KMS-11 (cell line): ENCODE measurements at regions not wholly inside any gene's neighbourhood (a gene's known extent, or its start where the extent isn't known, plus 50 kb on each side); places are given as distances from the start of the nearest gene placed in this dataset.

Experiments
- H2AFZ ChIP-seq: fragments of 200-600 bp; sonication (generic); 2 replicates; pipeline ENCODE4 v1.6.1; 2016; ENCODE audit warnings: antibody characterized with exemption, mixed run types, low read depth
- H3K27ac ChIP-seq: fragments of 200-600 bp; sonication (generic); 2 replicates; pipeline ENCODE4 v1.6.1; 2016; ENCODE audit warnings: mild to moderate bottlenecking, mixed run types
- H3K27me3 ChIP-seq: fragments of 200-600 bp; sonication (generic); 2 replicates; pipeline ENCODE4 v1.6.1; 2017; ENCODE audit warnings: mild to moderate bottlenecking, low read depth, mixed run types, moderate library complexity; ENCODE audit not compliant: insufficient read depth
- H3K36me3 ChIP-seq: fragments of 200-600 bp; sonication (generic); 2 replicates; pipeline ENCODE4 v1.6.1; 2017; ENCODE audit warnings: mild to moderate bottlenecking, mixed run types; ENCODE audit not compliant: insufficient read depth
- H3K4me1 ChIP-seq: fragments of 200-600 bp; sonication (generic); 2 replicates; pipeline ENCODE4 v1.6.1; 2016; ENCODE audit warnings: mild to moderate bottlenecking, low read depth, mixed run types; ENCODE audit not compliant: poor library complexity, severe bottlenecking
- H3K4me2 ChIP-seq: fragments of 200-600 bp; sonication (generic); 2 replicates; pipeline ENCODE4 v1.7.0; 2016; ENCODE audit warnings: mild to moderate bottlenecking, mixed run types
- H3K4me3 ChIP-seq: fragments of 200-600 bp; sonication (generic); IDR thresholded peaks from 2 replicates; pipeline ENCODE4 v1.6.1; 2017; ENCODE audit warnings: low read depth, low read length, mixed read lengths; ENCODE audit not compliant: insufficient read depth
- H3K79me2 ChIP-seq: fragments of 200-600 bp; sonication (generic); 2 replicates; pipeline ENCODE4 v1.6.1; 2016; ENCODE audit warnings: low read depth, mixed run types; ENCODE audit not compliant: insufficient read depth
- H3K9ac ChIP-seq: fragments of 200-600 bp; sonication (generic); 2 replicates; pipeline ENCODE4 v1.6.1; 2016; ENCODE audit warnings: mild to moderate bottlenecking, mixed run types
- H4K20me1 ChIP-seq: fragments of 200-600 bp; sonication (generic); 2 replicates; pipeline ENCODE4 v1.6.1; 2016; ENCODE audit warnings: mild to moderate bottlenecking, mixed run types; ENCODE audit not compliant: insufficient read depth
- TF ChIP-seq, protein P1 (sequence below): fragments of 200-600 bp; sonication (generic); conservative IDR thresholded peaks from 2 replicates; pipeline ENCODE4 v1.6.1; 2017; ENCODE audit warnings: low read depth, mild to moderate bottlenecking, antibody characterized with exemption, low read length, moderate library complexity, mixed read lengths

GRCh38 chr17:72506773-72507172 lies 386.0 kb downstream of the SOX9 start:
- Histone ChIP-seq H3K36me3 (no peaks in the 10 kb centered on the region), H3K4me2 (no peak overlapping the region), H3K9ac (no peak overlapping the region), H3K27me3 (no peaks in the 10 kb centered on the region), H4K20me1 (no peaks in the 10 kb centered on the region), H3K79me2 (peaks cover 58% of the 10 kb centered on the region), H3K4me3 (no peak overlapping the region), H2AFZ (no peak overlapping the region), H3K27ac (no peak overlapping the region), H3K4me1 (peaks cover 27% of the 10 kb centered on the region)
- TF ChIP-seq, protein P1, sequence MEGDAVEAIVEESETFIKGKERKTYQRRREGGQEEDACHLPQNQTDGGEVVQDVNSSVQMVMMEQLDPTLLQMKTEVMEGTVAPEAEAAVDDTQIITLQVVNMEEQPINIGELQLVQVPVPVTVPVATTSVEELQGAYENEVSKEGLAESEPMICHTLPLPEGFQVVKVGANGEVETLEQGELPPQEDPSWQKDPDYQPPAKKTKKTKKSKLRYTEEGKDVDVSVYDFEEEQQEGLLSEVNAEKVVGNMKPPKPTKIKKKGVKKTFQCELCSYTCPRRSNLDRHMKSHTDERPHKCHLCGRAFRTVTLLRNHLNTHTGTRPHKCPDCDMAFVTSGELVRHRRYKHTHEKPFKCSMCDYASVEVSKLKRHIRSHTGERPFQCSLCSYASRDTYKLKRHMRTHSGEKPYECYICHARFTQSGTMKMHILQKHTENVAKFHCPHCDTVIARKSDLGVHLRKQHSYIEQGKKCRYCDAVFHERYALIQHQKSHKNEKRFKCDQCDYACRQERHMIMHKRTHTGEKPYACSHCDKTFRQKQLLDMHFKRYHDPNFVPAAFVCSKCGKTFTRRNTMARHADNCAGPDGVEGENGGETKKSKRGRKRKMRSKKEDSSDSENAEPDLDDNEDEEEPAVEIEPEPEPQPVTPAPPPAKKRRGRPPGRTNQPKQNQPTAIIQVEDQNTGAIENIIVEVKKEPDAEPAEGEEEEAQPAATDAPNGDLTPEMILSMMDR: no peak

- H3K27ac ChIP-seq: no peak overlapping the region
- no peaks in the 10 kb centered on the region for H3K27me3 ChIP-seq
- H3K4me2 ChIP-seq: no peak overlapping the region
- H3K79me2 ChIP-seq: peaks cover 58% of the 10 kb centered on the region
- no peak overlapping the region for H3K4me3 ChIP-seq
- no peak overlapping the region for H2AFZ ChIP-seq
- TF ChIP-seq, protein P1: no peak
- no peaks in the 10 kb centered on the region for H3K36me3 ChIP-seq
- no peak overlapping the region for H3K9ac ChIP-seq
- peaks cover 33% of the 10 kb centered on the region for H3K4me1 ChIP-seq
- no peaks in the 10 kb centered on the region for H4K20me1 ChIP-seq
Measured at GRCh38 chr17:72507370-72507769, 386.6 kb downstream of the SOX9 start.

DNA sequence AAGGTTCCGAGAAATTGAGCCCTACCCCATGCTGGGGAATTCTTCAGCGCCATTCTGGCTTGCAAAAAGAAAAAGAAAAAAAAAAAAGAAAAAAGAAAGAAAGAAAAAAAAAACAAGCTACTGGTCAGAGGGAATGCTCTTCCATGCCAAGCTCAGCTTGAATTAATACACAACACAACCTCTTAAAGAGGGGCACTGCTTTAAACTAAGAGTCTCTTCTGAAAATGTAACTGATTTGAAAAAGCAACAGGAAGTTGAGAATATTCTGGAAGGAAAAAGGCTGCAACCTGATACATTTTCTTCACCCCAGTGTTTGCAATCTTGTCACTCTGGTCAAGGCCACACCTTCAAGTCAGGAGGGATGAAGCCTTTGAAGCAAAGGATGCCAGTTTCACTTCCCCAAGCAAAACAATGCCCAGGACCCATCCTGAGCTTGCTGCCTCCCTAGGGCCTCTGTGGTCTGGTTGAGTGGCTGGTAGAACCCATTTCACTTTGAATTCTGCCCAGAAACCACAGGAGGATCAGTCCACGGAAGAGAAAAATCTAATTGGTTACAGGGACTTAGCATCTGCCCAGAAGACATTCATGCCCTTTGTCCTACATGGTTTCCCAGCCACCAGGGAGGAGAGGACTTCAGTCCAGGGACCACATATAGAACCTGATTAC lies 389.7 kb downstream of the SOX9 start:
- H3K4me2 ChIP-seq: peak overlapping the region; percentile 66
- no peak overlapping the region for H3K9ac ChIP-seq
- TF ChIP-seq, protein P1: no peak
- no peaks in the 10 kb centered on the region for H3K36me3 ChIP-seq
- peaks cover 52% of the 10 kb centered on the region for H3K79me2 ChIP-seq
- no peak overlapping the region for H3K4me3 ChIP-seq
- H4K20me1 ChIP-seq: no peaks in the 10 kb centered on the region
- H3K27ac ChIP-seq: peak overlapping the region; percentile 3; the same call in 1 of the 2 replicates
- H2AFZ ChIP-seq: no peak overlapping the region
- peaks cover 43% of the 10 kb centered on the region for H3K4me1 ChIP-seq
- no peaks in the 10 kb centered on the region for H3K27me3 ChIP-seq

DNA sequence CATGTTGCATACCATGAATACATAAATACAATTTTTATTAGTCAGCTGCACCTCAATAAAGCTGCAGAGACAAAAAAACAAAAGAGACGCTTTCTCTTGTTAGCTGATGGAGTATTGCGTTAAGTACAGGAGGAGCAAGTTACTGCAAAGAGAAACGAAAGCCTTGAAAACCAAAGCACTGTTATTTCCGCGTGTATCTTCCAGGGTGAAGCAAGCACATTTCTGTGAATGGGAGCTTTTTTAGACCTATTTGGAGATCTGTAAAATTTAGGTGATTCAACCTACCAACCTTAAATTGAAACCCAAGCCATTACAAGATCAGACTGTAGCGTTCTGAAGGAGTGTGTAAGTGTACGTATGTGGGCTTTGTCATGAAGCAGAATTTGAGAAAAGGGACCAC lies 390.4 kb downstream of the SOX9 start:
- Histone ChIP-seq H3K4me2 (peak overlapping the region; percentile 66; the same call in 1 of the 2 replicates), H3K36me3 (no peaks in the 10 kb centered on the region), H3K4me3 (no peak overlapping the region), H3K4me1 (peaks cover 43% of the 10 kb centered on the region), H3K79me2 (peaks cover 48% of the 10 kb centered on the region), H3K9ac (no peak overlapping the region), H2AFZ (no peak overlapping the region), H4K20me1 (no peaks in the 10 kb centered on the region), H3K27ac (peak overlapping the region; percentile 3; the same call in 1 of the 2 replicates), H3K27me3 (no peaks in the 10 kb centered on the region)
- TF ChIP-seq, protein P1: no peak
